ENCODE measurements at regions not wholly inside any gene's neighbourhood (a gene's known extent, or its start where the extent isn't known, plus 50 kb on each side); places are given as distances from the start of the nearest gene placed in this dataset.

GRCh38 chr22:27267145-27267544 is 534.4 kb downstream of the MN1 start:
- Mint-ChIP-seq H3K27ac (no peak overlapping the region), H3K36me3 (ENCODE audit: low read depth) (no peaks in the 10 kb centered on the region), H3K4me3 (no peak overlapping the region), H3K9me3 (peaks cover 8% of the 10 kb centered on the region), H3K4me1 (ENCODE audit: low read depth) (no peaks in the 10 kb centered on the region), H3K27me3 (peaks cover 31% of the 10 kb centered on the region)
- DNase-seq, result no peak

- Mint-ChIP-seq H3K27ac (no peak overlapping the region), H3K4me1 (ENCODE audit: low read depth) (no peaks in the 10 kb centered on the region), H3K4me3 (no peak overlapping the region), H3K9me3 (no peaks in the 10 kb centered on the region), H3K27me3 (peaks cover 29% of the 10 kb centered on the region), H3K36me3 (ENCODE audit: low read depth) (no peaks in the 10 kb centered on the region)
- no peak for DNase-seq
Measured at GRCh38 chr22:27269751-27270543, 531.6 kb downstream of the MN1 start.

GRCh38 chr22:27270818-27271510 is 530.6 kb downstream of the MN1 start:
- Mint-ChIP-seq H3K27me3 (peaks cover 33% of the 10 kb centered on the region), H3K36me3 (ENCODE audit: low read depth) (no peaks in the 10 kb centered on the region), H3K9me3 (no peaks in the 10 kb centered on the region), H3K4me3 (no peak overlapping the region), H3K4me1 (ENCODE audit: low read depth) (no peaks in the 10 kb centered on the region), H3K27ac (no peak overlapping the region)
- DNase-seq, result no peak

- DNase-seq, result no peak
- Mint-ChIP-seq H3K4me3 (no peak overlapping the region), H3K27ac (no peak overlapping the region), H3K9me3 (no peaks in the 10 kb centered on the region), H3K36me3 (ENCODE audit: low read depth) (no peaks in the 10 kb centered on the region), H3K27me3 (peaks cover 40% of the 10 kb centered on the region), H3K4me1 (ENCODE audit: low read depth) (no peaks in the 10 kb centered on the region)
Measured at GRCh38 chr22:27273436-27273835, 528.1 kb downstream of the MN1 start.

GRCh38 chr22:27273853-27274252 is 527.7 kb downstream of the MN1 start:
- no peaks in the 10 kb centered on the region for H3K4me1 Mint-ChIP-seq (ENCODE audit: low read depth)
- H3K27ac Mint-ChIP-seq, result no peak overlapping the region

GRCh38 chr22:27274770-27275449 is 526.6 kb downstream of the MN1 start:
- H3K4me3 Mint-ChIP-seq, result no peak overlapping the region
- H3K27ac Mint-ChIP-seq, result no peak overlapping the region
- no peak for DNase-seq
- no peaks in the 10 kb centered on the region for H3K4me1 Mint-ChIP-seq (ENCODE audit: low read depth)
- H3K36me3 Mint-ChIP-seq (ENCODE audit: low read depth), result no peaks in the 10 kb centered on the region
- H3K27me3 Mint-ChIP-seq, result peaks cover 41% of the 10 kb centered on the region
- H3K9me3 Mint-ChIP-seq, result no peaks in the 10 kb centered on the region

More at GRCh38 chr22:27273853-27274252, 527.7 kb downstream of the MN1 start:
- no peak for DNase-seq
- Mint-ChIP-seq H3K9me3 (no peaks in the 10 kb centered on the region), H3K36me3 (ENCODE audit: low read depth) (no peaks in the 10 kb centered on the region), H3K4me3 (no peak overlapping the region), H3K27me3 (peaks cover 39% of the 10 kb centered on the region)

GRCh38 chr22:27278946-27279345 is 522.6 kb downstream of the MN1 start:
- no peaks in the 10 kb centered on the region for H3K36me3 Mint-ChIP-seq (ENCODE audit: low read depth)
- H3K4me3 Mint-ChIP-seq, result no peak overlapping the region
- H3K27ac Mint-ChIP-seq, result no peak overlapping the region
- no peak for DNase-seq
- peaks cover 26% of the 10 kb centered on the region for H3K27me3 Mint-ChIP-seq
- peaks cover 2% of the 10 kb centered on the region for H3K9me3 Mint-ChIP-seq
- H3K4me1 Mint-ChIP-seq (ENCODE audit: low read depth), result no peaks in the 10 kb centered on the region

GRCh38 chr22:27283240-27283639 is 518.3 kb downstream of the MN1 start:
- Mint-ChIP-seq H3K36me3 (ENCODE audit: low read depth) (no peaks in the 10 kb centered on the region), H3K4me3 (no peak overlapping the region), H3K27ac (no peak overlapping the region), H3K9me3 (peaks cover 2% of the 10 kb centered on the region), H3K27me3 (peaks cover 12% of the 10 kb centered on the region), H3K4me1 (ENCODE audit: low read depth) (no peaks in the 10 kb centered on the region)
- no peak for DNase-seq

GRCh38 chr22:27283714-27284113 is 517.8 kb downstream of the MN1 start:
- H3K4me3 Mint-ChIP-seq, result no peak overlapping the region
- peaks cover 2% of the 10 kb centered on the region for H3K9me3 Mint-ChIP-seq
- no peak overlapping the region for H3K27ac Mint-ChIP-seq
- no peak for DNase-seq
- no peaks in the 10 kb centered on the region for H3K4me1 Mint-ChIP-seq (ENCODE audit: low read depth)
- no peaks in the 10 kb centered on the region for H3K36me3 Mint-ChIP-seq (ENCODE audit: low read depth)
- peaks cover 11% of the 10 kb centered on the region for H3K27me3 Mint-ChIP-seq

- H3K4me1 Mint-ChIP-seq (ENCODE audit: low read depth), result no peaks in the 10 kb centered on the region
- H3K36me3 Mint-ChIP-seq (ENCODE audit: low read depth), result no peaks in the 10 kb centered on the region
- H3K27ac Mint-ChIP-seq, result no peak overlapping the region
- peaks cover 2% of the 10 kb centered on the region for H3K9me3 Mint-ChIP-seq
- DNase-seq, result no peak
- peaks cover 10% of the 10 kb centered on the region for H3K27me3 Mint-ChIP-seq
- H3K4me3 Mint-ChIP-seq, result no peak overlapping the region
Measured at GRCh38 chr22:27284324-27284723, 517.2 kb downstream of the MN1 start.

GRCh38 chr22:27286711-27287110 is 514.8 kb downstream of the MN1 start:
- no peaks in the 10 kb centered on the region for H3K4me1 Mint-ChIP-seq (ENCODE audit: low read depth)
- no peak overlapping the region for H3K27ac Mint-ChIP-seq
- DNase-seq, result no peak
- H3K4me3 Mint-ChIP-seq, result no peak overlapping the region
- H3K36me3 Mint-ChIP-seq (ENCODE audit: low read depth), result no peaks in the 10 kb centered on the region
- peaks cover 2% of the 10 kb centered on the region for H3K9me3 Mint-ChIP-seq
- H3K27me3 Mint-ChIP-seq, result peaks cover 6% of the 10 kb centered on the region

GRCh38 chr22:27292542-27293299 is 508.8 kb downstream of the MN1 start:
- Mint-ChIP-seq H3K36me3 (ENCODE audit: low read depth) (no peaks in the 10 kb centered on the region), H3K9me3 (no peaks in the 10 kb centered on the region), H3K27me3 (peaks cover 41% of the 10 kb centered on the region), H3K27ac (no peak overlapping the region), H3K4me1 (ENCODE audit: low read depth) (no peaks in the 10 kb centered on the region), H3K4me3 (no peak overlapping the region)
- DNase-seq, result no peak

GRCh38 chr22:27293721-27294445 is 507.7 kb downstream of the MN1 start:
- Mint-ChIP-seq H3K36me3 (ENCODE audit: low read depth) (no peaks in the 10 kb centered on the region), H3K27ac (no peak overlapping the region), H3K4me1 (ENCODE audit: low read depth) (no peaks in the 10 kb centered on the region), H3K9me3 (no peaks in the 10 kb centered on the region), H3K27me3 (peaks cover 49% of the 10 kb centered on the region), H3K4me3 (no peak overlapping the region)
- DNase-seq, result no peak

GRCh38 chr22:27295040-27295439 is 506.5 kb downstream of the MN1 start:
- H3K27me3 Mint-ChIP-seq, result peaks cover 55% of the 10 kb centered on the region
- no peaks in the 10 kb centered on the region for H3K36me3 Mint-ChIP-seq (ENCODE audit: low read depth)
- no peak overlapping the region for H3K4me3 Mint-ChIP-seq
- no peaks in the 10 kb centered on the region for H3K9me3 Mint-ChIP-seq
- no peak for DNase-seq
- H3K27ac Mint-ChIP-seq, result no peak overlapping the region
- no peaks in the 10 kb centered on the region for H3K4me1 Mint-ChIP-seq (ENCODE audit: low read depth)
